ENCODE measurements at regions not wholly inside any gene's neighbourhood (a gene's known extent, or its start where the extent isn't known, plus 50 kb on each side); places are given as distances from the start of the nearest gene placed in this dataset.

DNA sequence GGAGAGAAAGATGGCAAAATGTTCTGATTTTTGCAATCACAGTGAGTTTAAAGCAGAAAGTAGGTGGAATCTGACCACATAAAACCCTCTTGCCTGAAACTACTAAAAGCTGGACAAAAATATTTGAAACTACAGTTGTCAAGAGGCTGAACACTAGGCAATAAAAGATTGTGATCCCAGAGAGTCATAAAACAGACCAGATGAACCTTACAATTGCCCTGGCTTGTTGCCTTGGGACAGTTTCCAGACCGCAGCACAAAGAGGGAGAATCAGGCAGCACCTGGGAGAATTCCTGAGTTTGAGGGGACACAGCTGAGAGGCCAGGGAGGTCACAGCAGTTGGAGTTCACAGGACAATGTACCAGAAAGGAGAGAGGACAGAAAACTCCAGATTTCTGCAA lies 107.3 kb upstream of the NANOS1 start:
- TF ChIP-seq, protein P1, sequence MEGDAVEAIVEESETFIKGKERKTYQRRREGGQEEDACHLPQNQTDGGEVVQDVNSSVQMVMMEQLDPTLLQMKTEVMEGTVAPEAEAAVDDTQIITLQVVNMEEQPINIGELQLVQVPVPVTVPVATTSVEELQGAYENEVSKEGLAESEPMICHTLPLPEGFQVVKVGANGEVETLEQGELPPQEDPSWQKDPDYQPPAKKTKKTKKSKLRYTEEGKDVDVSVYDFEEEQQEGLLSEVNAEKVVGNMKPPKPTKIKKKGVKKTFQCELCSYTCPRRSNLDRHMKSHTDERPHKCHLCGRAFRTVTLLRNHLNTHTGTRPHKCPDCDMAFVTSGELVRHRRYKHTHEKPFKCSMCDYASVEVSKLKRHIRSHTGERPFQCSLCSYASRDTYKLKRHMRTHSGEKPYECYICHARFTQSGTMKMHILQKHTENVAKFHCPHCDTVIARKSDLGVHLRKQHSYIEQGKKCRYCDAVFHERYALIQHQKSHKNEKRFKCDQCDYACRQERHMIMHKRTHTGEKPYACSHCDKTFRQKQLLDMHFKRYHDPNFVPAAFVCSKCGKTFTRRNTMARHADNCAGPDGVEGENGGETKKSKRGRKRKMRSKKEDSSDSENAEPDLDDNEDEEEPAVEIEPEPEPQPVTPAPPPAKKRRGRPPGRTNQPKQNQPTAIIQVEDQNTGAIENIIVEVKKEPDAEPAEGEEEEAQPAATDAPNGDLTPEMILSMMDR (IDR thresholded peaks at IDR 0.05) = no peak
- TF ChIP-seq POLR2AphosphoS5 (IDR thresholded peaks at IDR 0.05) = no peak
